A549 (cell line): ENCODE measurements at regions not wholly inside any gene's neighbourhood (a gene's known extent, or its start where the extent isn't known, plus 50 kb on each side); places are given as distances from the start of the nearest gene placed in this dataset.

ENCODE experiments used
- ATAC-seq, 2 experiments: fragments of 200-7000 bp in 1 of 2; fragments of >200 bp in 1 of 2; cut with Nextera tagmentation in 1 of 2; cut with Tn5 transposase in 1 of 2; 3 replicates each; pipeline versions ENCODE4 v1.8.0 to v1.9.1; 2018 to 2020; ENCODE audit warnings: mild to moderate bottlenecking in 1 of 2, moderate library complexity in 1 of 2
- CTCF ChIA-PET: fragments of 300-600 bp; sonication (Branson Sonifier 250); formaldehyde crosslinking; extraction: SDS; loops from one replicate; lab custom pipeline; 2021; ENCODE audit warnings: antibody characterized with exemption, inconsistent platforms; lab: Yijun Ruan, JAX
- POLR2A ChIA-PET: fragments of 350-600 bp; formaldehyde crosslinking; extraction: SDS; loops from one replicate; lab custom pipeline; 2021; ENCODE audit warnings: antibody characterized with exemption, inconsistent platforms; lab: Yijun Ruan, JAX
- DNase-seq, 2 experiments: peaks; one replicate each; pipeline versions ENCODE4 v3.0.0 to v3.0.0-alpha.2; 2011 to 2016; ENCODE audit warnings: low read depth in 1 of 2, low spot score in 1 of 2
- FAIRE-seq: peaks from 2 replicates; lab custom pipeline; 2011; peaks lifted over from hg19 to GRCh38; lab: Jason Lieb, UNC
- H3K27ac ChIP-seq, 2 experiments: fragments of >200 bp; sonication (Bioruptor Twin); formaldehyde crosslinking; 3 replicates each; pipeline ENCODE4 v1.5.1; 2016 to 2017
- H3K4me1 ChIP-seq: fragments of >200 bp; sonication (Bioruptor Twin); formaldehyde crosslinking; 3 replicates; pipeline ENCODE4 v1.6.1; 2016
- H3K4me2 ChIP-seq: fragments of >200 bp; sonication (Bioruptor Twin); formaldehyde crosslinking; 3 replicates; pipeline ENCODE4 v1.6.1; 2016
- H3K4me3 ChIP-seq: fragments of >200 bp; sonication (Bioruptor Twin); formaldehyde crosslinking; 3 replicates; pipeline ENCODE4 v1.5.1; 2016
- H3K9me3 ChIP-seq: fragments of >200 bp; sonication (Bioruptor Twin); formaldehyde crosslinking; 3 replicates; pipeline ENCODE4 v1.6.1; 2016
- ATOH8 ChIP-seq: fragments of 250-450 bp; sonication (Bioruptor Pico); IDR thresholded peaks from 2 replicates; pipeline ENCODE4 v1.5.0; 2020; ENCODE audit warnings: low read depth, mild to moderate bottlenecking, moderate library complexity
- BHLHE40 ChIP-seq: IDR thresholded peaks from 2 replicates; pipeline ENCODE4 v1.6.1; 2012; ENCODE audit warnings: low read depth, low read length, inconsistent platforms
- CEBPB ChIP-seq, 2 experiments: fragments of >200 bp in 1 of 2; sonication (Bioruptor Twin) in 1 of 2; formaldehyde crosslinking in 1 of 2; IDR thresholded peaks; 2 replicates each; pipeline ENCODE4 v1.6.1; 2012 to 2016
- CHD2 ChIP-seq: fragments of 150-350 bp; IDR thresholded peaks from 2 replicates; pipeline ENCODE4 v1.6.1; 2014; ENCODE audit warnings: low read length; ENCODE audit not compliant: partially characterized antibody
- CHD4 ChIP-seq: fragments of 200-600 bp; sonication (generic); IDR thresholded peaks from 2 replicates; pipeline ENCODE4 v1.6.1; 2016; ENCODE audit warnings: antibody characterized with exemption, mild to moderate bottlenecking, borderline replicate concordance
- EHF ChIP-seq: fragments of 250-450 bp; sonication (Bioruptor Pico); IDR thresholded peaks from 2 replicates; pipeline ENCODE4 v1.5.0; 2020; ENCODE audit warnings: mild to moderate bottlenecking
- FOSL2 ChIP-seq, 2 experiments: fragments of 450-650 bp in 1 of 2; fragments of >200 bp in 1 of 2; sonication (Bioruptor Twin) in 1 of 2; formaldehyde crosslinking; IDR thresholded peaks; 2 replicates each; pipeline versions ENCODE4 v1.5.0 to v1.6.1; 2016 to 2020; ENCODE audit warnings: mild to moderate bottlenecking in 1 of 2, moderate library complexity in 1 of 2
- GATA3 ChIP-seq: IDR thresholded peaks from 2 replicates; pipeline ENCODE4 v1.6.1; 2012; ENCODE audit warnings: borderline replicate concordance
- HEYL ChIP-seq: fragments of 250-450 bp; sonication (Bioruptor Pico); IDR thresholded peaks from 2 replicates; pipeline ENCODE4 v1.8.0; 2021; ENCODE audit warnings: mild to moderate bottlenecking, moderate library complexity
- HOXB13 ChIP-seq: fragments of 250-450 bp; sonication (Bioruptor Pico); IDR thresholded peaks from 2 replicates; pipeline ENCODE4 v1.5.0; 2020; ENCODE audit warnings: low read depth, mild to moderate bottlenecking, moderate library complexity
- JUNB ChIP-seq: fragments of >200 bp; sonication (Bioruptor Twin); formaldehyde crosslinking; IDR thresholded peaks from 2 replicates; pipeline ENCODE4 v1.6.1; 2016
- KDM1A ChIP-seq: fragments of 200-600 bp; sonication (generic); IDR thresholded peaks from 2 replicates; pipeline ENCODE4 v1.6.1; 2016; ENCODE audit warnings: low read depth, mild to moderate bottlenecking
- MAX ChIP-seq: IDR thresholded peaks from 2 replicates; pipeline ENCODE4 v1.6.1; 2012
- MYC ChIP-seq: IDR thresholded peaks from 2 replicates; pipeline ENCODE4 v1.6.1; 2012; ENCODE audit warnings: mild to moderate bottlenecking, inconsistent platforms, low read length, improper control_type of control experiment, borderline replicate concordance
- NFE2L2 ChIP-seq: fragments of 150-350 bp; conservative IDR thresholded peaks from 2 replicates; pipeline ENCODE4 v1.6.1; 2014; ENCODE audit warnings: low read length
- ZC3H11A ChIP-seq: fragments of 450-650 bp; IDR thresholded peaks from 2 replicates; pipeline ENCODE4 v1.6.1; 2014; ENCODE audit warnings: antibody characterized with exemption, mild to moderate bottlenecking
- ZNF302 ChIP-seq: fragments of 250-450 bp; sonication (Bioruptor Pico); IDR thresholded peaks from 2 replicates; pipeline ENCODE4 v1.9.0; 2021; ENCODE audit warnings: inconsistent platforms, mild to moderate bottlenecking, moderate library complexity
- WGBS: methylation state at CpG from one replicate; pipeline ENCODE4 v1.1.6; 2017; ENCODE audit errors: missing lambda C conversion rate; 5-methylcytosine and 5-hydroxymethylcytosine counted together
- TF ChIP-seq, protein P1 (sequence below): fragments of >200 bp; sonication (Bioruptor Twin); formaldehyde crosslinking; IDR thresholded peaks from 3 replicates; pipeline ENCODE4 v1.5.1; 2016
- TF ChIP-seq, protein P2 (sequence below): fragments of >200 bp; sonication (Bioruptor Twin); formaldehyde crosslinking; IDR thresholded peaks from 3 replicates; pipeline ENCODE4 v1.6.1; 2016
- TF ChIP-seq, protein P3 (sequence below): fragments of 200-600 bp; sonication (generic); IDR thresholded peaks from 2 replicates; pipeline ENCODE4 v1.6.1; 2016; ENCODE audit warnings: antibody characterized with exemption, mild to moderate bottlenecking, moderate library complexity

DNA sequence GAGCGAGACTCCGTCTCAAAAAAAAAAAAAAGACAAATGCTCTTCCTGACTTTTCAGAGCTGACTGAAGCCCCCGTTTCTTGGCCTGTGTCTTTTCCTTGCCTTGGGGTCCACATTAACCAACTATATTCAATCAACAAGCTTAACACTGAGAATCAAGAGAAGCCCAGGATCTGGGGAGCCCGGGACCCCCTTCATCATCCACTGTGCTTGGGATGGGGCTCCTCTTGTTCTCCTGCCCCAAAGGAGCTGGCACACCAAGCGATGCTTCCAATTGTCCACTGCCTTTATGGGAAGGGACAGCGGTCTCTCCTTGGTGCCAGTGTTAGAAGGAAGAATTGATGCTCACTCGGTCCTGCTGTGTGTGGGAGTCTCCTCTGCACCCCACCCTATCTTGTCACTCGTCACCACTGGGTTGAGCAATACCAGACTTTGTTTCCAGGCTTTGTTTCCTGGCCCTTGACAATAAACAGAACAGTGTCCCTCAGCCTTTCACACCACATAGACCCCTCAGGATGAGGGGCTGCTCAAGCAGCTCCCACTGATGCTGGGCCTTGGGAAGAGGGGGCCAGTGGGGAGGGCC, 146.7 kb downstream of the KCNJ12 start:
- DNase-seq (no peak), FAIRE-seq (no peak), ATAC-seq (no peak)
- no peak overlapping the region for H3K27ac ChIP-seq
- no peak for TF ChIP-seq CHD2
- no peak for TF ChIP-seq KDM1A
- TF ChIP-seq, protein P1, sequence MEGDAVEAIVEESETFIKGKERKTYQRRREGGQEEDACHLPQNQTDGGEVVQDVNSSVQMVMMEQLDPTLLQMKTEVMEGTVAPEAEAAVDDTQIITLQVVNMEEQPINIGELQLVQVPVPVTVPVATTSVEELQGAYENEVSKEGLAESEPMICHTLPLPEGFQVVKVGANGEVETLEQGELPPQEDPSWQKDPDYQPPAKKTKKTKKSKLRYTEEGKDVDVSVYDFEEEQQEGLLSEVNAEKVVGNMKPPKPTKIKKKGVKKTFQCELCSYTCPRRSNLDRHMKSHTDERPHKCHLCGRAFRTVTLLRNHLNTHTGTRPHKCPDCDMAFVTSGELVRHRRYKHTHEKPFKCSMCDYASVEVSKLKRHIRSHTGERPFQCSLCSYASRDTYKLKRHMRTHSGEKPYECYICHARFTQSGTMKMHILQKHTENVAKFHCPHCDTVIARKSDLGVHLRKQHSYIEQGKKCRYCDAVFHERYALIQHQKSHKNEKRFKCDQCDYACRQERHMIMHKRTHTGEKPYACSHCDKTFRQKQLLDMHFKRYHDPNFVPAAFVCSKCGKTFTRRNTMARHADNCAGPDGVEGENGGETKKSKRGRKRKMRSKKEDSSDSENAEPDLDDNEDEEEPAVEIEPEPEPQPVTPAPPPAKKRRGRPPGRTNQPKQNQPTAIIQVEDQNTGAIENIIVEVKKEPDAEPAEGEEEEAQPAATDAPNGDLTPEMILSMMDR: no peak
- TF ChIP-seq, protein P2, sequence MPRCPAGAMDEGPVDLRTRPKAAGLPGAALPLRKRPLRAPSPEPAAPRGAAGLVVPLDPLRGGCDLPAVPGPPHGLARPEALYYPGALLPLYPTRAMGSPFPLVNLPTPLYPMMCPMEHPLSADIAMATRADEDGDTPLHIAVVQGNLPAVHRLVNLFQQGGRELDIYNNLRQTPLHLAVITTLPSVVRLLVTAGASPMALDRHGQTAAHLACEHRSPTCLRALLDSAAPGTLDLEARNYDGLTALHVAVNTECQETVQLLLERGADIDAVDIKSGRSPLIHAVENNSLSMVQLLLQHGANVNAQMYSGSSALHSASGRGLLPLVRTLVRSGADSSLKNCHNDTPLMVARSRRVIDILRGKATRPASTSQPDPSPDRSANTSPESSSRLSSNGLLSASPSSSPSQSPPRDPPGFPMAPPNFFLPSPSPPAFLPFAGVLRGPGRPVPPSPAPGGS: no peak
- no peak for TF ChIP-seq BHLHE40
- no peak for TF ChIP-seq GATA3
- TF ChIP-seq, protein P3, sequence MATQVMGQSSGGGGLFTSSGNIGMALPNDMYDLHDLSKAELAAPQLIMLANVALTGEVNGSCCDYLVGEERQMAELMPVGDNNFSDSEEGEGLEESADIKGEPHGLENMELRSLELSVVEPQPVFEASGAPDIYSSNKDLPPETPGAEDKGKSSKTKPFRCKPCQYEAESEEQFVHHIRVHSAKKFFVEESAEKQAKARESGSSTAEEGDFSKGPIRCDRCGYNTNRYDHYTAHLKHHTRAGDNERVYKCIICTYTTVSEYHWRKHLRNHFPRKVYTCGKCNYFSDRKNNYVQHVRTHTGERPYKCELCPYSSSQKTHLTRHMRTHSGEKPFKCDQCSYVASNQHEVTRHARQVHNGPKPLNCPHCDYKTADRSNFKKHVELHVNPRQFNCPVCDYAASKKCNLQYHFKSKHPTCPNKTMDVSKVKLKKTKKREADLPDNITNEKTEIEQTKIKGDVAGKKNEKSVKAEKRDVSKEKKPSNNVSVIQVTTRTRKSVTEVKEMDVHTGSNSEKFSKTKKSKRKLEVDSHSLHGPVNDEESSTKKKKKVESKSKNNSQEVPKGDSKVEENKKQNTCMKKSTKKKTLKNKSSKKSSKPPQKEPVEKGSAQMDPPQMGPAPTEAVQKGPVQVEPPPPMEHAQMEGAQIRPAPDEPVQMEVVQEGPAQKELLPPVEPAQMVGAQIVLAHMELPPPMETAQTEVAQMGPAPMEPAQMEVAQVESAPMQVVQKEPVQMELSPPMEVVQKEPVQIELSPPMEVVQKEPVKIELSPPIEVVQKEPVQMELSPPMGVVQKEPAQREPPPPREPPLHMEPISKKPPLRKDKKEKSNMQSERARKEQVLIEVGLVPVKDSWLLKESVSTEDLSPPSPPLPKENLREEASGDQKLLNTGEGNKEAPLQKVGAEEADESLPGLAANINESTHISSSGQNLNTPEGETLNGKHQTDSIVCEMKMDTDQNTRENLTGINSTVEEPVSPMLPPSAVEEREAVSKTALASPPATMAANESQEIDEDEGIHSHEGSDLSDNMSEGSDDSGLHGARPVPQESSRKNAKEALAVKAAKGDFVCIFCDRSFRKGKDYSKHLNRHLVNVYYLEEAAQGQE: no peak
- no peak for TF ChIP-seq MYC
- TF ChIP-seq CEBPB (IDR thresholded peaks at IDR 0.05): no peak
- no peak for TF ChIP-seq ATOH8
- TF ChIP-seq EHF: no peak
- H3K4me2 ChIP-seq: no peak overlapping the region
- no peak overlapping the region for H3K4me3 ChIP-seq
- POLR2A ChIA-PET: no interaction called here
- 42% methylated on average over 8 of the region's 8 CpGs for WGBS
- no peaks in the 10 kb centered on the region for H3K4me1 ChIP-seq
- H3K9me3 ChIP-seq: no peaks in the 10 kb centered on the region
- CTCF ChIA-PET: interaction anchor here (1.2 to 7.2 kb wide), 3 partner anchors 10 to 66 kb away, joined by 3 to 69 read pairs (median 6); no protein-coding TSS in a partner anchor

- H3K4me2 ChIP-seq: no peak overlapping the region
- H3K27ac ChIP-seq: no peak overlapping the region
- CTCF ChIA-PET: interaction anchor here (0.9 to 7.2 kb wide), 6 partner anchors 10 to 245 kb away, joined by 3 to 69 read pairs (median 4); no protein-coding TSS in a partner anchor
- no peaks in the 10 kb centered on the region for H3K9me3 ChIP-seq
- FAIRE-seq: peak; percentile 32
- no peak for DNase-seq
- H3K4me3 ChIP-seq: no peak overlapping the region
- H3K4me1 ChIP-seq: no peaks in the 10 kb centered on the region
- POLR2A ChIA-PET: no interaction called here
- 0 out of 6 replicates have a peak, but pooled peaks of 1 of the 2 experiments have one; percentile 26 for ATAC-seq
- no peak for TF ChIP-seq NFE2L2
- no peak for TF ChIP-seq FOSL2 (IDR thresholded peaks at IDR 0.05)
- TF ChIP-seq FOSL2 (CRISPR knock-in tag; IDR thresholded peaks at IDR 0.05): no peak
- no peak for TF ChIP-seq HOXB13
- no peak for TF ChIP-seq ZC3H11A
- TF ChIP-seq EHF: no peak
- TF ChIP-seq MYC: no peak
- no peak for TF ChIP-seq CHD4
- TF ChIP-seq ZNF302 (CRISPR knock-in tag): no peak
- TF ChIP-seq JUNB: no peak
- TF ChIP-seq MAX: no peak
- no peak for TF ChIP-seq HEYL (CRISPR knock-in tag)
- WGBS: 37% methylated on average over 7 of the region's 7 CpGs
Measured at GRCh38 chr17:21523497-21524210, 147.5 kb downstream of the KCNJ12 start.
